ENCODE measurements at regions not wholly inside any gene's neighbourhood (a gene's known extent, or its start where the extent isn't known, plus 50 kb on each side); places are given as distances from the start of the nearest gene placed in this dataset.

DNA sequence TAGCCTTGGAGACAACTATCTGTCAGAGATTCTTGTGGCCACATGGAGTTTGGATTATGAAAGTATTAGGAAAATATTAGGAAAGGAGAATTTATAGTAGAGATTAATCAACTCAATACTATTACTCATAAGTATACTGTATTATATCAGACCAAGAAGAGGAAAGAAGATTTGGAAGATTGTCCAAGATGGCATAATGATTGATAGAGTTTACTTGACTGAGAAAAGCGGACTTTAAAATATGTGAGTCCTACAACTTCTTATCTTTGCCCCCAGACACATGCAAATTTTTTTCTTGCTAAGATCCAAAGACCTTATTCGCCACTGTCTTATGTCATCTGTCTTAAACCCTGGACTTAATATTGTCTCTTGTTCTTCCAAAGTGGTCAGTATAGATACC lies 54.8 kb upstream of the SHISA3 start:
- TF ChIP-seq, protein P1, sequence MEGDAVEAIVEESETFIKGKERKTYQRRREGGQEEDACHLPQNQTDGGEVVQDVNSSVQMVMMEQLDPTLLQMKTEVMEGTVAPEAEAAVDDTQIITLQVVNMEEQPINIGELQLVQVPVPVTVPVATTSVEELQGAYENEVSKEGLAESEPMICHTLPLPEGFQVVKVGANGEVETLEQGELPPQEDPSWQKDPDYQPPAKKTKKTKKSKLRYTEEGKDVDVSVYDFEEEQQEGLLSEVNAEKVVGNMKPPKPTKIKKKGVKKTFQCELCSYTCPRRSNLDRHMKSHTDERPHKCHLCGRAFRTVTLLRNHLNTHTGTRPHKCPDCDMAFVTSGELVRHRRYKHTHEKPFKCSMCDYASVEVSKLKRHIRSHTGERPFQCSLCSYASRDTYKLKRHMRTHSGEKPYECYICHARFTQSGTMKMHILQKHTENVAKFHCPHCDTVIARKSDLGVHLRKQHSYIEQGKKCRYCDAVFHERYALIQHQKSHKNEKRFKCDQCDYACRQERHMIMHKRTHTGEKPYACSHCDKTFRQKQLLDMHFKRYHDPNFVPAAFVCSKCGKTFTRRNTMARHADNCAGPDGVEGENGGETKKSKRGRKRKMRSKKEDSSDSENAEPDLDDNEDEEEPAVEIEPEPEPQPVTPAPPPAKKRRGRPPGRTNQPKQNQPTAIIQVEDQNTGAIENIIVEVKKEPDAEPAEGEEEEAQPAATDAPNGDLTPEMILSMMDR (IDR thresholded peaks at IDR 0.05), result no peak
- TF ChIP-seq POLR2A (IDR thresholded peaks at IDR 0.05), result no peak

All from esophagus squamous epithelium (tissue), 4 donors.